Bronchial epithelial cell (primary cell): ENCODE measurements at regions not wholly inside any gene's neighbourhood (a gene's known extent, or its start where the extent isn't known, plus 50 kb on each side); places are given as distances from the start of the nearest gene placed in this dataset.

ENCODE experiments used
- DNase-seq: peaks from one replicate; pipeline ENCODE4 v3.0.0-alpha.2; 2010; ENCODE audit warnings: low read depth
- FAIRE-seq: peaks from 2 replicates; lab custom pipeline; 2011; peaks lifted over from hg19 to GRCh38; lab: Jason Lieb, UNC
- H3K27me3 ChIP-seq: 2 replicates; pipeline ENCODE4 v1.5.1; 2011; ENCODE audit warnings: low read length; ENCODE audit not compliant: control insufficient read depth, insufficient read depth
- H3K36me3 ChIP-seq: 2 replicates; pipeline ENCODE4 v1.5.1; 2011; ENCODE audit warnings: low read length; ENCODE audit not compliant: control insufficient read depth, insufficient read depth
- H3K4me3 ChIP-seq: 2 replicates; pipeline ENCODE4 v1.5.1; 2011; ENCODE audit warnings: mild to moderate bottlenecking, low read depth, low read length, control low read depth
- TF ChIP-seq, protein P1 (sequence below): IDR thresholded peaks from 2 replicates; pipeline ENCODE4 v1.5.1; 2011; ENCODE audit warnings: mild to moderate bottlenecking, moderate library complexity, low read length, control low read depth, inconsistent platforms; ENCODE audit not compliant: insufficient read depth, severe bottlenecking

DNA sequence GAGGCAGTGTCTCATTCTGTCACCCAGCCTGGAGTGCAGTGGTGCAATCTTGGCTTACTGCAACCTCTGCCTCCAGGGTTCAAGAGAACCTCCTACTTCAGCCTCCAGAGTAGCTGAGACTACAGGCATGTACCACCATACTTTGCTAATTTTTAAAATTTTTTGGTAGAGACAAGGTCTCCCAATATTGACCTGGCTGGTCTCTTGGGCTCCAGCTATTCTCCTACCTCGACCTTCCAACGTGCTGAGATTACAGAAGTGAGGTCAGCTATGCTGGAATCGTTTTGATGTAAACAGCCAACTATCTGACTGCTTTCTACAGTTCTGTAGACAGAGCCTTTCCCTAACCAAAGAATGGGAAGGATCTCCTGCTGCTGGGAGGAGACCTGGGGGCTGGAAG lies 375.8 kb downstream of the GATA3 start:
- FAIRE-seq = no peak
- DNase-seq = no peak
- TF ChIP-seq, protein P1, sequence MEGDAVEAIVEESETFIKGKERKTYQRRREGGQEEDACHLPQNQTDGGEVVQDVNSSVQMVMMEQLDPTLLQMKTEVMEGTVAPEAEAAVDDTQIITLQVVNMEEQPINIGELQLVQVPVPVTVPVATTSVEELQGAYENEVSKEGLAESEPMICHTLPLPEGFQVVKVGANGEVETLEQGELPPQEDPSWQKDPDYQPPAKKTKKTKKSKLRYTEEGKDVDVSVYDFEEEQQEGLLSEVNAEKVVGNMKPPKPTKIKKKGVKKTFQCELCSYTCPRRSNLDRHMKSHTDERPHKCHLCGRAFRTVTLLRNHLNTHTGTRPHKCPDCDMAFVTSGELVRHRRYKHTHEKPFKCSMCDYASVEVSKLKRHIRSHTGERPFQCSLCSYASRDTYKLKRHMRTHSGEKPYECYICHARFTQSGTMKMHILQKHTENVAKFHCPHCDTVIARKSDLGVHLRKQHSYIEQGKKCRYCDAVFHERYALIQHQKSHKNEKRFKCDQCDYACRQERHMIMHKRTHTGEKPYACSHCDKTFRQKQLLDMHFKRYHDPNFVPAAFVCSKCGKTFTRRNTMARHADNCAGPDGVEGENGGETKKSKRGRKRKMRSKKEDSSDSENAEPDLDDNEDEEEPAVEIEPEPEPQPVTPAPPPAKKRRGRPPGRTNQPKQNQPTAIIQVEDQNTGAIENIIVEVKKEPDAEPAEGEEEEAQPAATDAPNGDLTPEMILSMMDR = no peak
- Histone ChIP-seq H3K4me3 (no peak overlapping the region), H3K36me3 (no peaks in the 10 kb centered on the region), H3K27me3 (no peaks in the 10 kb centered on the region)

- FAIRE-seq (no peak), DNase-seq (no peak)
- TF ChIP-seq, protein P1 = no peak
- no peak overlapping the region for H3K4me3 ChIP-seq
- no peaks in the 10 kb centered on the region for H3K36me3 ChIP-seq
- no peaks in the 10 kb centered on the region for H3K27me3 ChIP-seq
Measured at GRCh38 chr10:8431511-8431910, 377.0 kb downstream of the GATA3 start.

- TF ChIP-seq, protein P1 = no peak
- Histone ChIP-seq H3K27me3 (no peaks in the 10 kb centered on the region), H3K4me3 (no peak overlapping the region), H3K36me3 (no peaks in the 10 kb centered on the region)
- FAIRE-seq (peak; percentile 99), DNase-seq (peak; percentile 95)
Measured at GRCh38 chr10:8435186-8436055, 380.9 kb downstream of the GATA3 start.

DNA sequence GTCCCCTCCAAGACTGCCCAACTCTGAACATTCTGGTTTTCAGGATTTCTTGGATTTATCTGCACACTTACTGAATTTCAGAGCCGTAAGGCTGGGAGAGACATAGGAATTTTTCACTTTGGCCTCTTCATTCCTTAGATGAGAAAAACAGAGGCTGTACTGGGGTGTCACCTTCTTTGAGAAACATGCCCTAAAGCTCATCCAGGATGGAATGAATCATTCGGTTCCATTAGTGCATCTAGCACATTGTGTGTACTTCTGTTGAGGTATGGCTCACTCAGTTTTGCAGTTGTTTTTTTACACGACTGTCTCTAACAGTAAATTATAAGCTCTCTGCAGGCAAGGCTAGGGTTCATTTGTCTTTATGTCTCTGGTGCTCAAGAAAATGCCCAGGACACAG lies 383.4 kb downstream of the GATA3 start:
- no peak overlapping the region for H3K4me3 ChIP-seq
- H3K27me3 ChIP-seq = no peaks in the 10 kb centered on the region
- TF ChIP-seq, protein P1 = no peak
- no peaks in the 10 kb centered on the region for H3K36me3 ChIP-seq
- FAIRE-seq (no peak), DNase-seq (peak; percentile 28)

DNA sequence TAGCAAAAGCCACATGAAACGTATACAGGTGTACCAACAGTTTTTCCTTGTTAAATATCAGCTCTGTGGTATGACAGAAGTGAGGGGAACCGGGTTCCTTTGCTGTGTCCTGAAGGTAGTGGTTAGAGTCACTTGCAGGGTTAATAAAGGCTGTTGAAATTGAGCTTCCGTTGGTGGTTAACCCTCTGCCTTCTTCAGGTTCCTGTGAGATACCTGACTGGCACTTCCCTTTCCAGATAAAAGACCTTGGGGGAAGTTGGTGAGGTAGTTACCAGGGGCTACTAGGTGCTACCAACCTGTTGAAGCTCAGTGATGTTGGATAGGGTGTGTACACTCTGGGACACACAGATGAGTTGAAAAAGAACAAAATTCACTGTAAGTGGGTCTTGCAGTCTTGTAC lies 384.1 kb downstream of the GATA3 start:
- H3K4me3 ChIP-seq = no peak overlapping the region
- no peaks in the 10 kb centered on the region for H3K27me3 ChIP-seq
- DNase-seq (no peak), FAIRE-seq (no peak)
- TF ChIP-seq, protein P1 = no peak
- no peaks in the 10 kb centered on the region for H3K36me3 ChIP-seq
